ENCODE measurements at regions not wholly inside any gene's neighbourhood (a gene's known extent, or its start where the extent isn't known, plus 50 kb on each side); places are given as distances from the start of the nearest gene placed in this dataset.

DNA sequence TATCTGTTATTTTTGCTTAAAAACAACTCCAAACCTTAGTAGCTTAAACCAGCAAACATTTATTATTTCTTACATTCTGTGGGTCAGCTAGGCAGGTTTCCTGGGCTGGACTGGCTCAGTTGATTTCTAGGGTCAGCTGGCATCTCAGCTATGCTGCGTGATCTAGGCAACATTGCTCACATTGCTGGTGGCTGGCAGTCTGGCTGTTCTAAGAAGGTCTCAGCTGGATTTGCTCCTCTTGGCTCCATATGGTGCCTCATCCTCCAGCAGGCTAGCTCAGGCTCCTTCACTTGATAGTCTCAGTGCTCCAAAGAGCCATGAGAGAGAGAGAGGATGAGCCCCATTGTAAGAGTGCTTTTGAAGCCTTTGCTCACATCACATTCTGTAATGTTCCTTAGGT is 470.6 kb upstream of the CDH5 start:
- DNase-seq (ENCODE audit: low read depth): no peak
- no peak overlapping the region for H3K4me3 ChIP-seq (ENCODE audit: low read depth, low read length)
- TF ChIP-seq, protein P1, sequence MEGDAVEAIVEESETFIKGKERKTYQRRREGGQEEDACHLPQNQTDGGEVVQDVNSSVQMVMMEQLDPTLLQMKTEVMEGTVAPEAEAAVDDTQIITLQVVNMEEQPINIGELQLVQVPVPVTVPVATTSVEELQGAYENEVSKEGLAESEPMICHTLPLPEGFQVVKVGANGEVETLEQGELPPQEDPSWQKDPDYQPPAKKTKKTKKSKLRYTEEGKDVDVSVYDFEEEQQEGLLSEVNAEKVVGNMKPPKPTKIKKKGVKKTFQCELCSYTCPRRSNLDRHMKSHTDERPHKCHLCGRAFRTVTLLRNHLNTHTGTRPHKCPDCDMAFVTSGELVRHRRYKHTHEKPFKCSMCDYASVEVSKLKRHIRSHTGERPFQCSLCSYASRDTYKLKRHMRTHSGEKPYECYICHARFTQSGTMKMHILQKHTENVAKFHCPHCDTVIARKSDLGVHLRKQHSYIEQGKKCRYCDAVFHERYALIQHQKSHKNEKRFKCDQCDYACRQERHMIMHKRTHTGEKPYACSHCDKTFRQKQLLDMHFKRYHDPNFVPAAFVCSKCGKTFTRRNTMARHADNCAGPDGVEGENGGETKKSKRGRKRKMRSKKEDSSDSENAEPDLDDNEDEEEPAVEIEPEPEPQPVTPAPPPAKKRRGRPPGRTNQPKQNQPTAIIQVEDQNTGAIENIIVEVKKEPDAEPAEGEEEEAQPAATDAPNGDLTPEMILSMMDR (IDR thresholded peaks at IDR 0.05; ENCODE audit: insufficient read depth, low read depth, low read length): no peak

DNA sequence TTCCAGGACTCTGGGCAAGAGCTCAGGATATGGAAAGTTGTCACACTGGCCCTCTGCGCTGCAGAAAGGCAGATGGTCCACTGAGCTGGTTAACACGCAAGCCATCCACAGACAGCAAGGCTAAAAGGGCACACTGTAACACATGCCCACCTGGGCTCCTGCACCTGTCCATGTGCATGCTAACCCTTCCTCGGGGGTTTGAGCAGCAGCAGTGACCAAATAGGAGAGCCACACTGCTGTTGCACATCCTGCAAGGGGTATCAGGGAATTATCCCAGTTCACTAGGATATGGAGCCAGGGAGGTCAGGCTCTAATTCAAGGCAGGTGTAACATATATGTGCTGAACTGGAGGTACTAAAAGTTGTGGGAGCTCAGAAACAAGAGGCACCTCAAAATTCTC is 471.0 kb upstream of the CDH5 start:
- TF ChIP-seq, protein P1 (IDR thresholded peaks at IDR 0.05; ENCODE audit: insufficient read depth, low read depth, low read length): no peak
- H3K4me3 ChIP-seq (ENCODE audit: low read depth, low read length): no peak overlapping the region
- DNase-seq (ENCODE audit: low read depth): no peak

DNA sequence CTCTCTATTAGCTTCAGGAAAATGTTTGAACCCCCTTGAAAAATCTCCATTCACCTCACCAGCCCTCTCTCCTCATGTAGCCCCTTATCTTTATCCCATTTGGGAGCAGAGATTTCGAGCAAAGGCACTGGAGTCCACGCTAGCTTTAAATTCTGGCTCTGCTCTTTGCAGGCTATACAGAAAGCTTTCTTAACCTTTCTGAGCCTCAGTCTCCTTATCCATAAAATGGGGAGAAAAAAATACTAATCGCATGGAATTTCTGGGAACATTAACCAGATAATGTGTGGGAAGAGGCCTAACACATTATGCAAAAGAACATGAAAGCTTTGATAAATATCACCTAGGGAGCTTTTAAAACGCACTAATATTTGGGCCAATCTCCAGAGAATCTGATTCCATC is 476.3 kb upstream of the CDH5 start:
- TF ChIP-seq, protein P1 (IDR thresholded peaks at IDR 0.05; ENCODE audit: insufficient read depth, low read depth, low read length): no peak
- H3K4me3 ChIP-seq (ENCODE audit: low read depth, low read length): no peak overlapping the region
- no peak for DNase-seq (ENCODE audit: low read depth)

DNA sequence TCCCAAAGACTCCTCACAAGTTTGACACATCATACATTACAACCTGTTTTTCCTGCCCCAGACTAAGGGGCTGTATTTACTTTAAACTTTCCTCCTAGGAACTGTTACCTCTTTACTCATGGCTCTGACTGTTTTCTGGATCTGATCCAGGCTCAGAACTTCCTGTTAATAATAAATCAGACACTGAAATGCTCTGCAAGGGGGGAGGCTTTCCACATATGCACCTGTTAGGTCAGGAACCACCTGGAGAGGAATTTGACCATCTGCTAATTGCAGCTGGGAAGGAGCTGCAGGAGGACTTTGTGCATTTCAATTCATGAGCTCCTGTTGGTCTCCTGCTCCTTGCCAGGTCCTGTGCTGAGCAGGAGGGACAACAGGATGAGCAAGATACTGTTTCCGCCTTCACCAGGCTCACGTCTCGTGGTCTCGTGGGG is 476.9 kb upstream of the CDH5 start:
- TF ChIP-seq, protein P1 (IDR thresholded peaks at IDR 0.05; ENCODE audit: insufficient read depth, low read depth, low read length): no peak
- no peak overlapping the region for H3K4me3 ChIP-seq (ENCODE audit: low read depth, low read length)
- no peak for DNase-seq (ENCODE audit: low read depth)

DNA sequence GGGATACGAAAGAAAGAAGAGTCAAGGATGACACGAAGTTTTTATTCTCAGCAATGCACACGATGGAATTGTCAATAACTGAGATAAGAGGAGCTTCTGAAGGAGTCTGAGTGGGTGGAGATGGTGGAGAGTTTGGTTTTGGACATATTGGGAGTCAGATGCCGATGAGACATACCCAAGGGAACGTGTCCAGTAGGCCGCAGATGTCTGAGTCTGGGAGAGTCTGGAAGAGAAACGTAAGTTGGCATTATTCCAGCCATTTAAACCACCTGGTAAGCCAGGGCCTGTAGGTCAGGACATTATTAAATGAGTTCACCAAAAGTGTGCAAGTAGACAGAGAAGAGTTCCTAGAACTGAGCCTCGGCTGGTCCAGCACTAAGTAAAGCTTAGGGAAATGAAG is 478.3 kb upstream of the CDH5 start:
- no peak overlapping the region for H3K4me3 ChIP-seq (ENCODE audit: low read depth, low read length)
- DNase-seq (ENCODE audit: low read depth): no peak
- TF ChIP-seq, protein P1 (IDR thresholded peaks at IDR 0.05; ENCODE audit: insufficient read depth, low read depth, low read length): no peak

DNA sequence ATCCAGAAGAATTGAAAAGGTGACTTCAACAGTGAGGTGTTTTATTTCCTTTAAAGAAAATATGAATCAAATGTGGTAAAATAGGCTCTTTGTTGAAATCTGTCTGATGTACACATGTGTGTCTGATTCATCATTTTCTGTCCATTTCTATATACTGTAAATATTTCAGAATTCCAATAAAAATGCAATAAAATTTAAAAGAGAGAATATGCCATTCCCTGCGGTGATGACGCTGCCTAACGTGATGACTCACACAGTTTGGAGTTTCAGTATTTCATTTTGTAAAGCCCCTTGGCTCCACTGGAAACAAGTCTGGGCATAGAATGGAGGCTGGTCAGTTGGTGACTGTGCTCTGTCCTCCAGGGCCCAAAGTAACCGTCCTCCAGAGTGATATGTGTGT is 482.5 kb upstream of the CDH5 start:
- DNase-seq (ENCODE audit: low read depth): peak; percentile 4
- TF ChIP-seq, protein P1 (IDR thresholded peaks at IDR 0.05; ENCODE audit: insufficient read depth, low read depth, low read length): no peak
- no peak overlapping the region for H3K4me3 ChIP-seq (ENCODE audit: low read depth, low read length)

DNA sequence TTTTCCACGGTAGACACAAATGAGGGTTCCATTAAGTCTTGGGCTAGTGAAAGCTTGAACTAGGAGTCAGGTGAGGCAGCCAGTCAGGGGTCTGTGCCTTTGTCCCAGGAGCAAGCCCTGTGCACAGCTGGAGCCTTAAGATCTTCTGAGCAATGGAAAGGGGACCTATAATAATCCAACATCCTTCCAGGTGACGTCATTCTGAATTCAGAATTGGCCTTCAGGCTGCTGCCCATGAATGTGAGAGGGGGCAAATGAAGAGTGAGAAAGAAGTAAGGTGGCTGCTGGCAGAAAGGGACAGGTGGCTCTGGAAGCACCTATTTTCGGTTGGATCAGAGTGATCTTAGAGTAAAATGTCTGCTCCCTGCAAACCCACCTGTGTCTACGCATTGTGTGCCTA is 488.1 kb upstream of the CDH5 start:
- no peak overlapping the region for H3K4me3 ChIP-seq (ENCODE audit: low read depth, low read length)
- no peak for DNase-seq (ENCODE audit: low read depth)
- TF ChIP-seq, protein P1 (IDR thresholded peaks at IDR 0.05; ENCODE audit: insufficient read depth, low read depth, low read length): no peak

Data from fibroblast of villous mesenchyme (primary cell).